Mucosa of descending colon (tissue), 3 donors: ENCODE measurements at regions not wholly inside any gene's neighbourhood (a gene's known extent, or its start where the extent isn't known, plus 50 kb on each side); places are given as distances from the start of the nearest gene placed in this dataset.

Experiments used
- ATAC-seq: fragments of 200-7000 bp; cut with Tn5 transposase; one replicate; pipeline ENCODE4 v1.9.1; 2020; ENCODE audit warnings: mild to moderate bottlenecking, moderate library complexity
- DNase-seq, 3 donors: peaks; one replicate each; pipeline ENCODE4 v3.0.0-alpha.2; 2020
- H3K36me3 ChIP-seq: fragments of 200-600 bp; one replicate; pipeline ENCODE4 v1.8.0; 2021; ENCODE audit warnings: low read depth, mild to moderate bottlenecking
- H3K4me1 ChIP-seq: fragments of 200-600 bp; one replicate; pipeline ENCODE4 v1.8.0; 2021; ENCODE audit warnings: low read depth, mild to moderate bottlenecking
- H3K4me3 ChIP-seq: fragments of 200-600 bp; one replicate; pipeline ENCODE4 v1.8.0; 2021; ENCODE audit warnings: mild to moderate bottlenecking
- H3K9me3 ChIP-seq: fragments of 200-600 bp; one replicate; pipeline ENCODE4 v1.8.0; 2021; ENCODE audit warnings: mild to moderate bottlenecking
- intact Hi-C, 2 donors: fragments of 100-400 bp; cut with DNase I in 1 of 2; cut with micrococcal nuclease in 1 of 2; formaldehyde crosslinking; loops; one replicate each; pipeline versions ENCODE4 v1.11.0 to v1.11.1; 2022; cut with DNase I, micrococcal nuclease
- TF ChIP-seq, protein P1 (sequence below): fragments of 200-600 bp; IDR thresholded peaks from one replicate; pipeline ENCODE4 v1.8.0; 2022; ENCODE audit warnings: antibody characterized with exemption, mild to moderate bottlenecking
- donor health status: DM: no; HTN: no; CAD: no; lungs with moderate emphysema.
- donor health status: DM: no; HTN: no; CAD: no.
- donor health status: DM: no; HTN: yes; CAD: no.

DNA sequence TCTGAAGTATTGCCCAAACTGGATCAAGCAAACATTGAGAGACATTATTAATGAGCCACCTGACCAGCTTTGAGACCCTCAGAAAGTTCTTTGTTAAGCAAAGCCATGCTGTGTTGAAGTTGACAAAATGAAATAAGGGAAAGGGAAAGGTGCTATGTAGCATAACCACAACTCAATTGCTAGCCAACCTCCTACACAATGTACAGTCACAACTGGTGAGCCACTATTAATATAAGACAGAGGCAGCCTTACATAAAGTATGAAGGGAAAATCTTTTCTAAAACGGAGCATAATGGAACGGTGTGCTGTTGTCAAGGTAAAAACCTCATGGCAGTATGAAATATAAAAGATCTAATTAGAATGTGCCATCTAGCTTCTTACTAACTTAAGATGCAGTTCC lies 375.8 kb upstream of the ST8SIA4 start:
- H3K9me3 ChIP-seq: no peaks in the 10 kb centered on the region
- H3K36me3 ChIP-seq: no peaks in the 10 kb centered on the region
- ATAC-seq: no peak
- H3K4me3 ChIP-seq: no peak overlapping the region
- DNase-seq: no peak
- intact Hi-C loops: no loop called here
- TF ChIP-seq, protein P1, sequence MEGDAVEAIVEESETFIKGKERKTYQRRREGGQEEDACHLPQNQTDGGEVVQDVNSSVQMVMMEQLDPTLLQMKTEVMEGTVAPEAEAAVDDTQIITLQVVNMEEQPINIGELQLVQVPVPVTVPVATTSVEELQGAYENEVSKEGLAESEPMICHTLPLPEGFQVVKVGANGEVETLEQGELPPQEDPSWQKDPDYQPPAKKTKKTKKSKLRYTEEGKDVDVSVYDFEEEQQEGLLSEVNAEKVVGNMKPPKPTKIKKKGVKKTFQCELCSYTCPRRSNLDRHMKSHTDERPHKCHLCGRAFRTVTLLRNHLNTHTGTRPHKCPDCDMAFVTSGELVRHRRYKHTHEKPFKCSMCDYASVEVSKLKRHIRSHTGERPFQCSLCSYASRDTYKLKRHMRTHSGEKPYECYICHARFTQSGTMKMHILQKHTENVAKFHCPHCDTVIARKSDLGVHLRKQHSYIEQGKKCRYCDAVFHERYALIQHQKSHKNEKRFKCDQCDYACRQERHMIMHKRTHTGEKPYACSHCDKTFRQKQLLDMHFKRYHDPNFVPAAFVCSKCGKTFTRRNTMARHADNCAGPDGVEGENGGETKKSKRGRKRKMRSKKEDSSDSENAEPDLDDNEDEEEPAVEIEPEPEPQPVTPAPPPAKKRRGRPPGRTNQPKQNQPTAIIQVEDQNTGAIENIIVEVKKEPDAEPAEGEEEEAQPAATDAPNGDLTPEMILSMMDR: no peak
- no peaks in the 10 kb centered on the region for H3K4me1 ChIP-seq

DNA sequence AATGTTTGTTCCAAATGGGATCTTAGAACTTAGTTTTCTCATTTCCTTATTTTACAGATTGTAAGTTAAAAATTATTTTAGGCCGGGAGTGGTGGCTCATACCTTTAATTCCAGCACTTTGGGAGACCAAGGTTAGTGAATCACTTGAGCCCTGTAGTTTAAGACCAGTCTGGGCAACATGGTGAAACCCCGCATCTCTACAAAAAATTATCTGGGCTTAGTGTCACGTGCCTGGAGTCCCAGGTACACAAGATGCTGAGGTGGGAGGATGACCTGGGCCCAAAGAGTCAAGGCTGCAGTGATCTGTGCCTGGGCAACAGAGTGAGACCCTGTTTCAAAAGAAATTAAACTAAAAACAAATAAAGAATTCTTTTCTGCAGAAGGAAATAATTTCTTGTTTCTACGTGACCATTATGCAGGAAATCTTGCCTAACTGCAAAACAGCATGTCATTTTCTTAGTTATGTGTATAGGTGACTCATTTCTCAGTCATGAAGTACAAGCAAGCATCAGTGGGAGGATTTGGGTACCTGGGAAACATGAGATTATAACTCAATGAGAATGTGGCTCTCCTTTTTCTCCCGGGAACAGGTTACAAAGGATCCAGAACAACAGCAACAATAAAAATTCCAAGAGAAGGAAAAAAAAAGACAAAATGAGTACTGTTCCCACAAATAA lies 375.1 kb upstream of the ST8SIA4 start:
- no peak for ATAC-seq
- intact Hi-C loops: no loop called here

DNA sequence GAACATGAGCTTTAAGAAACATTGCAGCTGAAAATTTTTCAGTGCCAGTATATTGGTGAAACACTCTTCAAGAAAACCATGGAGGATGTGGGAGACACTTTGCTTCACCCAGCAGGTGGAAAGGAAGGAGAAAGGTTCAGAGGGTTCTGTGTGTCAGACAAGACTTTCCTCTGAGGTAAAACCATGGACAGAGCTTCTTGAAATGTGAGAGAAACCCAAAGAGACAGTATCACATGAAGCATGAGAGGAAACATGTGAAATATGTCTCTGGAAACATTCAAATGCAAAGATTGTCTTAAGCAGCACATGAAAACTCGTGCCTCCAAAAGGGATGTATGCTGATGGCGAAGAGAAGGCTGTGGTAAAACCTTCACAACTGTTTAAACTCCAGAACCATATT lies 368.9 kb upstream of the ST8SIA4 start:
- intact Hi-C loops: no loop called here
- no peaks in the 10 kb centered on the region for H3K9me3 ChIP-seq
- H3K4me3 ChIP-seq: no peak overlapping the region
- no peak for ATAC-seq
- no peak for DNase-seq
- H3K36me3 ChIP-seq: no peaks in the 10 kb centered on the region
- no peaks in the 10 kb centered on the region for H3K4me1 ChIP-seq
- TF ChIP-seq, protein P1: no peak

More for the DNA sequence above, 375.1 kb upstream of the ST8SIA4 start:
- no peaks in the 10 kb centered on the region for H3K9me3 ChIP-seq
- DNase-seq: no peak
- H3K4me1 ChIP-seq: no peaks in the 10 kb centered on the region
- no peak overlapping the region for H3K4me3 ChIP-seq
- no peaks in the 10 kb centered on the region for H3K36me3 ChIP-seq
- TF ChIP-seq, protein P1: no peak

DNA sequence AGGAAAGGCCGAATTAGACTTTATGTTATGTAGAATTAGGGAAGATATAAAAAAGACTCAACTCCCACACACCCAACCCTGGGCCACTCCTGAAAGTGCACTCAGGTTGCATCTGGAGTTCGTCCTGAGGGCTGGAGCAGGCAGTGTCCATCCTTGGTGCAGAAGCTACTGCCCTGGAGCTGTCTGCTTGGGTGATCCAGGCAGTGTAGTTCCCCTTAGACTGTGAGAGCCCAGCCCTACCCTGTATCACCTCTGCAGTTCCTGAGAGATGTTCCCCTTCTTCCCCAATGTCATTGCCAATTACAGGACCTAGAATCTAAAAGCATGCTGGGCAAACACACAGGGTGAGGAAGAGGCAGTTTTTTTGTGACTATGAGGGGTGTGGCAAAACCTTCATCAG lies 368.3 kb upstream of the ST8SIA4 start:
- DNase-seq (no peak), ATAC-seq (peak; percentile 24)
- no peak overlapping the region for H3K4me3 ChIP-seq
- TF ChIP-seq, protein P1: no peak
- intact Hi-C loops: no loop called here
- no peaks in the 10 kb centered on the region for H3K9me3 ChIP-seq
- H3K4me1 ChIP-seq: no peaks in the 10 kb centered on the region
- no peaks in the 10 kb centered on the region for H3K36me3 ChIP-seq

DNA sequence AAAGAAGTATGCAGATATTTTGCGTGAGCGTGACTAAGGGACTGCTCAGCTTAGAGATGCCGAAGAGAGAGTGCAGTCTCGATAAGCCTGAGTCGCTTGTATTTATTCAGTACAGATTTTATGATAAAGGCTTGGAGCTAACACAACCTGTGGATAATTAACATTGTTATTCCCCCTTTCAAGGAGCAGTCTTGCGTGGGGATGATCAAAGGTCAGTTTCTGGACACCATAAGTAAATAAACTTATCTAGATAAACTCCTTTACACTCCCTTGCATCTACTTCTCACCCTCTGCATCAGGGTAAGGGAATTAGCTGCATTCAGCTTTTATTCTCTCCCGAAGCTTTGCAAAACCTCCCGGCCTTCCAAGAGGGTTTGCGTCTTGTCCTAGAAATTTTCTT lies 357.8 kb upstream of the ST8SIA4 start:
- Histone ChIP-seq H3K36me3 (no peaks in the 10 kb centered on the region), H3K4me3 (no peak overlapping the region), H3K9me3 (peaks cover 5% of the 10 kb centered on the region), H3K4me1 (peaks cover 4% of the 10 kb centered on the region)
- TF ChIP-seq, protein P1: no peak
- intact Hi-C loops: no loop called here
- ATAC-seq (peak; percentile 97), DNase-seq (peak in 1 of 3 donors; percentile 61)

DNA sequence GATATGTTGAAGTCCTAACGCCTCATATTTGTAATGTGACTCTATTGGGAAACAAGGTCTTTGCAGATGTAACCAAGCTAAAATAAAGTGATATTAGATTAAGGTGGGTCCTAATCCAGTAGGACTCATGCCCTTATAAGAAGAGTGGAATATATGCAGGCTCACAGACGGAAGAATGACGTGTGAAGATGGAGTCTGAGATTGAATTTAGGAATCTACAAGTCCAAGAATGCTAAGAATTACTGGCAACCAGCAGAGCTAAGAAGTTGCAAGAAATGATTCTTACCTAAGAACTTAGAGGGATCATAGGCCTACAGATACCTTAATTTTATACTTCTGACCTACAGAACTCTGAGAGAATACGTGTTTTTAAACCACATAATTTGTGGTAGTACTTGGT lies 350.0 kb upstream of the ST8SIA4 start:
- H3K9me3 ChIP-seq: peaks cover 2% of the 10 kb centered on the region

More for the DNA sequence above, 350.0 kb upstream of the ST8SIA4 start:
- DNase-seq (no peak), ATAC-seq (no peak)
- intact Hi-C loops: no loop called here
- no peaks in the 10 kb centered on the region for H3K4me1 ChIP-seq
- no peak overlapping the region for H3K4me3 ChIP-seq
- TF ChIP-seq, protein P1: no peak
- no peaks in the 10 kb centered on the region for H3K36me3 ChIP-seq
